BLaER1 treated with 17β-estradiol and CSF1 and Interleukin-3, amounts not matched to agents 10 nM and 100 nM (cell line): ENCODE measurements at regions not wholly inside any gene's neighbourhood (a gene's known extent, or its start where the extent isn't known, plus 50 kb on each side); places are given as distances from the start of the nearest gene placed in this dataset.

ENCODE experiments used
- H3K27ac ChIP-seq, 11 experiments: shearing (Covaris generic); formaldehyde crosslinking; 2 replicates each; pipeline ENCODE4 v1.8.1; 2022
- H3K27me3 ChIP-seq, 11 experiments: shearing (Covaris generic); formaldehyde crosslinking; 2 replicates each; pipeline ENCODE4 v1.8.1; 2022
- H3K36me3 ChIP-seq, 11 experiments: shearing (Covaris generic); formaldehyde crosslinking; 2 replicates each; pipeline ENCODE4 v1.8.1; 2022
- H3K4me1 ChIP-seq, 10 experiments: shearing (Covaris generic); formaldehyde crosslinking; 2 replicates each; pipeline ENCODE4 v1.8.1; 2022
- H3K4me2 ChIP-seq, 11 experiments: shearing (Covaris generic); formaldehyde crosslinking; 2 replicates each; pipeline ENCODE4 v1.8.1; 2022
- H3K4me3 ChIP-seq, 10 experiments: shearing (Covaris generic); formaldehyde crosslinking; 2 replicates each; pipeline ENCODE4 v1.8.1; 2022
- H3K9ac ChIP-seq, 11 experiments: shearing (Covaris generic); formaldehyde crosslinking; 2 replicates each; pipeline ENCODE4 v1.8.1; 2022
- H3K9me3 ChIP-seq, 11 experiments: shearing (Covaris generic); formaldehyde crosslinking; replicated peaks in 1 of 11; 2 replicates each; pipeline ENCODE4 v1.8.1; 2022
- H4K20me1 ChIP-seq, 11 experiments: shearing (Covaris generic); formaldehyde crosslinking; 2 replicates each; pipeline ENCODE4 v1.8.1; 2022
- Cebpa-rat ChIP-seq, 11 experiments: shearing (Covaris generic); IDR thresholded peaks; 2 replicates each; pipeline ENCODE4 v1.8.1; 2022

DNA sequence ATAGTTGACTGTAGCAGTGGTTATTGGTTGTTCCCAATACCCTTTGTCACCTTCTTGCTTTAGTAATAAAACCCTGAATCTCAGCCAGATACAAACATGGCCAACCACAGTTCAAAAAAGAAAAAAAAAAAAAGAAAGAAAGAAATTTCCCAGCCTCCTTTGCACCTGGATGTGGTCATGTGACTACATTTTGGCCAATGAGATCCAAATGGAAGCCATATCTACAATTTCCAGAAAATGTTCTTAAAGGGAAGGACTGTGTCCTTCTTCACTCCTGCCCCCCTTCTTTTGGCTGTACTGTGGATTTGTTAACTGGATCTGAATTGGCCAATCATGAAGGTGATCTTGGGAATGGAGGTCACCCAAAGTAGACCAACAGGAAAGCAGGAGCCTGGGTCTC lies 141.9 kb downstream of the SOX9 start:
- H3K9me3 ChIP-seq, result peaks cover 0 to 17% (median 7%) of the 10 kb centered on the region in 11 experiments; a peak in 12 of 22 replicates
- H3K4me3 ChIP-seq, result no peak overlapping the region
- no peak overlapping the region for H3K27ac ChIP-seq
- H3K27me3 ChIP-seq, result no peaks in the 10 kb centered on the region
- no peak overlapping the region for H3K4me2 ChIP-seq
- no peaks in the 10 kb centered on the region for H3K4me1 ChIP-seq
- TF ChIP-seq Cebpa-rat (IDR thresholded peaks at IDR 0.05), result no peak
- H3K9ac ChIP-seq, result no peak overlapping the region
- no peaks in the 10 kb centered on the region for H4K20me1 ChIP-seq
- no peaks in the 10 kb centered on the region for H3K36me3 ChIP-seq

DNA sequence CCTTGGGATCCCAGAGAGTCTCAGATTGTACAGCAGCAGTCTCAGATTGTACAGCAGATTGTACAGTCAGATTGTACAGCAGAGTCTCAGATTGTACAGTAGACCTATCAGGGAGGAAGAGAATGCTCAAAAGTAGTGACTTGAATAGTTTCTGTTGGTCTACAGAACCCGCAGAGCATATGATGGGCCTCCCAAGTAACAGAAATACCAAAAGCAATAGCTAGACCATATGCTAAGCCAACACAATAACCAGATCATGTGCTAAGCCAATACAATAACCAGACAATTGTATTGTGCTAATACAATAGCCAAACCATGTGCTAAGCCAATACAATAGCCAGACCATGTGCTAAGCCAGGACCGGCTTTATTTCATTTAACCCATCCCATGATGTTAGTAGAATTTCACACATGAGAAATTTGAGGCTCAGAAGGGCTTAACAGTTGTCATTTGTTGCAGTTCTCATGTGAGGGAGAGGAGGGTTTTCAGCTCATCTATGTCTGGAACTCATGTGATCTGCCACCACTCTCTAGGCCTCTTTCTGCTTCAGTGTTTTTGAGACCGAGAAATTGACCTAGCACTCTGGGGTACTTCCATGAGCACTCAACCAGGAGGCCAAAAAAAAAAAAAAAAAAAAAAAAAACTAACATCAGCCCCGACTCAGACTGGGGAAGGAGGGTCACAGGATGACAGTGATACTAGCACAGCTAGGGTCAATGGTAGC lies 144.0 kb downstream of the SOX9 start:
- no peak overlapping the region for H3K4me3 ChIP-seq
- no peaks in the 10 kb centered on the region for H3K4me1 ChIP-seq
- H3K9ac ChIP-seq, result no peak overlapping the region
- H3K4me2 ChIP-seq, result no peak overlapping the region
- H3K36me3 ChIP-seq, result no peaks in the 10 kb centered on the region
- no peak overlapping the region for H3K27ac ChIP-seq
- no peaks in the 10 kb centered on the region for H4K20me1 ChIP-seq
- no peaks in the 10 kb centered on the region for H3K27me3 ChIP-seq
- H3K9me3 ChIP-seq, result peaks cover 0 to 17% (median 7%) of the 10 kb centered on the region in 11 experiments; a peak in 12 of 22 replicates
- TF ChIP-seq Cebpa-rat (IDR thresholded peaks at IDR 0.05), result no peak

DNA sequence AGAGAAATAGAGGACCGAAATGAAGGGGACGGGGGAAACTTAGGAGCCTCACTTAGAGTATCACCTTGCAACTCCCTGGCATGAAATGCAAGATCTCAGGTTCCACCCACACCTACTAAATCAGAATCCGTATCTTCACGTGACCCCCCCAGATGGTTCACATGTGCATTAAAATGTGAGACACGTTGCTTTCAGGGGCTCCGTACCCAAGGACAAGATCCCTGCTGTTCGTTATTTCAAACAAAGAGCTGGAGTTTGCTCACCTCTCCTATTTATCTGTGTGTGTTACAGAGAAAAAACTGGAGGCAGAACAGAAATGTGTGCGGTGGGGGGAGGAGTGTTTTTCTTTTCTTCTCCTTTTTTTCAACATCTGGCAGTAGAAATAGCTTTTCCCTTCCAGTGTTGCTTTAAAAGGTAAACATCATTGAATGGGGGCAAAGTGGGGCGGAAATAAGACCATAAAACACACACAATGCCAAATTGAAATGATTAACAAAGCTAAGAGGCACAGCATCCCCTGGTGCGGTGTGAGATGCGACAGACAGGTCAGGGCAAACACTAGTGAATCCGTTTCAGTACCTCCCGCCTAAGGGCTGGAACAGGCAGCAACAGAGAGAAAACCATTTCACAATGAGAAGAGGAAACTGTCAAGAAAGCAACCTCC lies 145.4 kb downstream of the SOX9 start:
- no peak overlapping the region for H3K27ac ChIP-seq
- no peaks in the 10 kb centered on the region for H3K27me3 ChIP-seq
- no peak overlapping the region for H3K4me3 ChIP-seq
- H3K9me3 ChIP-seq, result peaks cover 0 to 13% (median 7%) of the 10 kb centered on the region in 11 experiments; a peak in 12 of 22 replicates
- no peak overlapping the region for H3K4me2 ChIP-seq
- TF ChIP-seq Cebpa-rat (IDR thresholded peaks at IDR 0.05), result no peak
- H3K4me1 ChIP-seq, result no peaks in the 10 kb centered on the region
- no peak overlapping the region for H3K9ac ChIP-seq
- no peaks in the 10 kb centered on the region for H3K36me3 ChIP-seq
- no peaks in the 10 kb centered on the region for H4K20me1 ChIP-seq

DNA sequence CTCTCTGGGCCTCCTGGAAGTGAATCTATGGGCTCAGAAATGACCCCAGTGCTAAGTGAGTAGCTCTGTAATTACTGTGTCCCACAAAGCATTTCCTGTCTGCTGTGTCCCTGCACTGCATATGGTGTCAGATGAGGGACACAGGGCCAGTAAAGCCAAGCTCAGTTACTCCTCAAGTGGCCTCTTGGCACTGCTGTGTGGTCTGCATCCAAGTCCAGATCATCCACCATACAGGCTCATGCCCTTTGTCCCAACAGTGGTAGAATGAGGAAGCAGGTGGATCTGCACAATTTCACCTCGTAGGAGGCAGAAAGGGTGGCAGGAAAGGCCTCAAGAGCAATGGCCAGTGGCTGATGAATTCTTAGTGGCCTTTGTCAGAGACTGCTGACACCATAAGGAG lies 146.8 kb downstream of the SOX9 start:
- H3K9ac ChIP-seq, result no peak overlapping the region
- H3K27ac ChIP-seq, result no peak overlapping the region
- H3K4me1 ChIP-seq, result no peaks in the 10 kb centered on the region
- no peaks in the 10 kb centered on the region for H4K20me1 ChIP-seq
- peaks cover 0 to 5% (median 2%) of the 10 kb centered on the region in 11 experiments; a peak in 6 of 22 replicates for H3K9me3 ChIP-seq
- no peaks in the 10 kb centered on the region for H3K27me3 ChIP-seq
- no peaks in the 10 kb centered on the region for H3K36me3 ChIP-seq
- H3K4me2 ChIP-seq, result no peak overlapping the region
- no peak for TF ChIP-seq Cebpa-rat (IDR thresholded peaks at IDR 0.05)
- H3K4me3 ChIP-seq, result no peak overlapping the region

DNA sequence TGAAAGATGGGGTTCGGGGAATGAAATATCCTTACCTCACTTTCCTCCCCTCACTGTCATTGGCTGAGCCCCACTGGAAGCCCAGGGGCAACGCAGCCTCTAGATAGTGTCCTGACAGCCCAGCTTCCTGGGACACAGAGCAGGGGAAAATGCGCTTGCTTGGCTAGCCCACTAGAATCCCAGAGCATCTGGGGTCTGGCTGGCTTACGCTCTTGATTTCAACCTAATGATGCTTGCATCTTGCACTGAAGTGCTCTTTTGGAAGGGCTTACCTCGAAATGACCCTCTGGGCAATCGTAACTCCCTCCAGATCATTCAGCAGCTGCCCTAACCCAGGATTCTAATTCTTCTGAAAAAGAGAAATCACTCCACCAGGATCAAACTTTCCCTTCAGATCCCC lies 147.6 kb downstream of the SOX9 start:
- Histone ChIP-seq H3K9ac (no peak overlapping the region), H3K36me3 (no peaks in the 10 kb centered on the region), H3K4me2 (no peak overlapping the region), H3K4me3 (no peak overlapping the region), H3K9me3 (no peaks in the 10 kb centered on the region), H4K20me1 (no peaks in the 10 kb centered on the region), H3K4me1 (no peaks in the 10 kb centered on the region), H3K27ac (no peak overlapping the region), H3K27me3 (no peaks in the 10 kb centered on the region)
- TF ChIP-seq Cebpa-rat (IDR thresholded peaks at IDR 0.05), result no peak

DNA sequence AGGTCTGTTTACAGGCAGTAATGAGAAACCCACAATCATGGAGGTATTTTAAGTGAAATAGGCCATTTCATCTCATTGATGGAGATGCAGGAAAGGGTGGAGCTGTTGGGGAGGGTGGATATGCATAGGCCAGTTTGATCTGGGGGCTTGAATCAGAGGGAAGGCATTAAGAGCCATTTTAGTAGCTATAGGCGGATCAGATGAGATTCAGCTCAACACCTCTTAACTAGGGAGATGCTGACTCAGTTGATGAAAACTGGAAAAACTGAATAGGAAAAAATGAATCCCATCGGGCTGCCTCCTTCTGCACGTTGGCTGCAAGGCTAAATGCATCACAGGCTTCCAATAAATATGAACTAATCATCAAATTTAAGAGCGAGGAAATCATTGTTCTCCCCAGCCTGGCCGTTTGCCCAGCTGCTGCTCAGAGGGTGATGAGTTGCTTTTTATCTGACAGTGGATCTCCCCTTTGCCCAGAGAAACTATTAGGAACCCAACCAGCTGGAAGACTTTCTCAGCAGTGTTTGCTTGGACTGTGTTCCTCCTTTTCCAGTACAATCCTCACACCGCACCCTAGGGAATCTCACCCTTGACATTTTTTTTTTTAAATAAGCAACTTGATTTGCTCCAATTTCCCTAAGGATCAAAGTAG lies 149.6 kb downstream of the SOX9 start:
- H3K27ac ChIP-seq, result no peak overlapping the region
- no peaks in the 10 kb centered on the region for H3K4me1 ChIP-seq
- no peak overlapping the region for H3K9ac ChIP-seq
- no peak for TF ChIP-seq Cebpa-rat (IDR thresholded peaks at IDR 0.05)
- H3K9me3 ChIP-seq, result peaks cover 0 to 8% (median 3%) of the 10 kb centered on the region in 11 experiments; a peak in 13 of 22 replicates
- no peak overlapping the region for H3K4me2 ChIP-seq
- H3K27me3 ChIP-seq, result no peaks in the 10 kb centered on the region
- H4K20me1 ChIP-seq, result no peaks in the 10 kb centered on the region
- H3K36me3 ChIP-seq, result no peaks in the 10 kb centered on the region
- H3K4me3 ChIP-seq, result no peak overlapping the region

DNA sequence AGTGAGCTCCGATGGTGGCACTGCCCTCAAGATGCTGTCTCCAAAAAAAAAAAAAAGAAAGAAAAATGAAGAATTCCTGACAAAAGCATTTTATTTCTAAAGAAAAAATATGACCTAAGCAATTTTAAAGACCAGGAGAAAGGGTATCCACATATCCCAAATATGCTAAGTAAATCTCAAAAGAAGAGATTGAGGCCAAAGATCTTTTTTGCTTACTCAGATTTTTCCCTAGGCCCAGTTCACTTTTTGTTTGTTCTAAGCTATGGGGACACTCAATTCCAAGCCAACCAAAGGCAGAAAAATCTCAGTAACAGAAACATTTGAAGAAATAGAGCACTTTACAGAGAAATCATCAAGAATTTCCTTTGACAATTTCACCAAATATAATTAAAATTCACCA lies 150.8 kb downstream of the SOX9 start:
- no peaks in the 10 kb centered on the region for H3K27me3 ChIP-seq
- H3K36me3 ChIP-seq, result no peaks in the 10 kb centered on the region
- H3K9ac ChIP-seq, result no peak overlapping the region
- no peaks in the 10 kb centered on the region for H4K20me1 ChIP-seq
- H3K9me3 ChIP-seq, result peaks cover 3 to 20% (median 13%) of the 10 kb centered on the region in 11 experiments; a peak in 15 of 22 replicates
- no peak for TF ChIP-seq Cebpa-rat (IDR thresholded peaks at IDR 0.05)
- H3K4me1 ChIP-seq, result no peaks in the 10 kb centered on the region
- no peak overlapping the region for H3K4me3 ChIP-seq
- H3K4me2 ChIP-seq, result no peak overlapping the region
- no peak overlapping the region for H3K27ac ChIP-seq

DNA sequence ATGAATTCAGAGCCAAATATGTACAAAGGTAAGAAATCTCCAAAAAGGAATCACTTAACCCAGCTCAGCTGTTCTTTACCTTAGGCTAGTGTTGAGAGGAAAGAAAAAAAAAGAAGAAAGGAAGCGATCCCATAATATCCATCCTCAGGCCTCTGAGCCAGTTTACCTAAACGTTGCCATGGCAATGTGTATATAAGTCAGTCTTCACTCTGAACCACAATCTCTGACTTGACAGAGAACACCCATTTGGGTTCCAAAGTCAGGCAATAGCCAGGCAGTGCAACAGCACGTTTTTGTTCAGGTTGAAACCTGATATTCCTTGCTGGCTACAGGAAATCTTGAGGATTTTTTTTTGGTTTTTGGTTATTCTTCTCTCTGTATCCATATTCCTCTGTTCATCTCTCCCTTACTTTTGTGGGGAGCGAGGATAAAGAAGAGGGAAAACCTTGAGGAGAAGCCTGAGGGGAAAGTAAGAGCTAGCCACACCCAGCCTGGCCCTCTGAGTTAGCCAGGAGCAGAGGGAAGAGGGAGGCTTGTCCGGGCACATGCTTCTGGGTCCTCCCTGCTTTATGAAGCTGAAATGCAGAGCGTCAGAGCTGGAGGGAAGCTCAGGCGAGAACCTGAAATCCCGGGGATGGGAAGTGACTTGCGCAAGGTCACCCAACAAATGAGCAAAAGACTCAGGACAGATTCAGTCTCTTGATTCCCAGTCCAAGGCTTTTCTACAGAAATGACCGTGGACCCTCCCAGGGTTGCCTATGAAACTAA lies 152.7 kb downstream of the SOX9 start:
- Histone ChIP-seq H4K20me1 (no peaks in the 10 kb centered on the region), H3K9ac (no peak overlapping the region), H3K9me3 (peaks cover 3 to 23% (median 14%) of the 10 kb centered on the region in 11 experiments; a peak in 15 of 22 replicates), H3K36me3 (no peaks in the 10 kb centered on the region), H3K4me3 (no peak overlapping the region), H3K27ac (no peak overlapping the region), H3K27me3 (no peaks in the 10 kb centered on the region), H3K4me2 (no peak overlapping the region), H3K4me1 (no peaks in the 10 kb centered on the region)
- no peak for TF ChIP-seq Cebpa-rat (IDR thresholded peaks at IDR 0.05)

DNA sequence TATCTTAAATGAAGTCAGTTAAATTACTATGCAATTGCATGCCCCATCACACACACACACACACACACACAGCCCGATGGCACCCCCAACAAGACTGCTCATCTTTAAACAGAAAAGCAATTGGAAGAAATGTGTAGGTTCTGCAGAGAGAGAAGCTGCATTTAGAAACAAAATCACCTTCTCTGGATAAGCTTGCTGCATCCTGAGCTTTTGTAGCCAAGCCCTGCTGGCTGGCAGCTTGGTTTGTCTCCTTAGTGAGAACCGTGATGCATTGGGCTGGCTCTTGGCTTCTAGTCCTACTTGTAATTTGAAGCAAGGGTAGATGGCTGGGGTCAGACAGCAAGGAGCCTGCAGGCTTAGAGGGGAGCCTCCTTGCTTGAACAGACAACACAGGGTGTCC lies 153.8 kb downstream of the SOX9 start:
- H3K4me1 ChIP-seq, result no peaks in the 10 kb centered on the region
- no peak for TF ChIP-seq Cebpa-rat (IDR thresholded peaks at IDR 0.05)

More for the DNA sequence above, 153.8 kb downstream of the SOX9 start:
- Histone ChIP-seq H3K9me3 (peaks cover 3 to 23% (median 14%) of the 10 kb centered on the region in 11 experiments; a peak in 15 of 22 replicates), H3K9ac (no peak overlapping the region), H3K27me3 (no peaks in the 10 kb centered on the region), H3K36me3 (no peaks in the 10 kb centered on the region), H3K4me3 (no peak overlapping the region), H3K27ac (no peak overlapping the region), H3K4me2 (no peak overlapping the region), H4K20me1 (no peaks in the 10 kb centered on the region)
